Mesenchymal stem cell (in vitro differentiated cells and primary cell): ENCODE measurements at regions not wholly inside any gene's neighbourhood (a gene's known extent, or its start where the extent isn't known, plus 50 kb on each side); places are given as distances from the start of the nearest gene placed in this dataset.
A peak's percentile ranks its signal among the peaks of the same experiment; 100 is the strongest.

Experiments
- DNase-seq: peaks from one replicate; pipeline ENCODE4 v3.0.0-alpha.2; 2013
- H2AFZ ChIP-seq: one replicate; pipeline ENCODE4 v1.6.1; 2013; ENCODE audit warnings: low read depth, mild to moderate bottlenecking, control low read depth, inconsistent platforms, low read length, moderate library complexity
- H2AK5ac ChIP-seq: 2 replicates; pipeline ENCODE4 v1.6.1; 2013; ENCODE audit warnings: low read length, moderate library complexity, mild to moderate bottlenecking, inconsistent platforms; ENCODE audit not compliant: severe bottlenecking
- H2BK120ac ChIP-seq: one replicate; pipeline ENCODE4 v1.6.1; 2013; ENCODE audit warnings: low read depth, mild to moderate bottlenecking, inconsistent platforms, low read length, moderate library complexity
- H2BK12ac ChIP-seq, 2 experiments: one replicate each; pipeline ENCODE4 v1.6.1; 2013; ENCODE audit warnings: inconsistent platforms in 2 of 2, low read length in 2 of 2, mild to moderate bottlenecking in 2 of 2, moderate library complexity in 2 of 2, control low read depth in 1 of 2
- H2BK15ac ChIP-seq: one replicate; pipeline ENCODE4 v1.6.1; 2013; ENCODE audit warnings: mild to moderate bottlenecking, low read depth, inconsistent platforms; ENCODE audit not compliant: poor library complexity, severe bottlenecking
- H2BK5ac ChIP-seq: 2 replicates; pipeline ENCODE4 v1.6.1; 2013; ENCODE audit warnings: low read depth, mild to moderate bottlenecking, low read length, control low read depth, inconsistent platforms; ENCODE audit not compliant: poor library complexity, severe bottlenecking
- H3K14ac ChIP-seq, 2 experiments: one replicate each; pipeline ENCODE4 v1.6.1; 2013; ENCODE audit warnings: inconsistent platforms in 2 of 2, low read length in 2 of 2, control low read depth in 1 of 2, mild to moderate bottlenecking in 1 of 2, moderate library complexity in 1 of 2
- H3K18ac ChIP-seq, 2 experiments: one replicate each; pipeline ENCODE4 v1.6.1; 2013; ENCODE audit warnings: inconsistent platforms in 2 of 2, low read length in 2 of 2, control low read depth in 1 of 2, low read depth in 1 of 2, mild to moderate bottlenecking in 1 of 2
- H3K23ac ChIP-seq, 2 experiments: one replicate each; pipeline ENCODE4 v1.6.1; 2013; ENCODE audit warnings: inconsistent platforms in 2 of 2, low read length in 2 of 2, mild to moderate bottlenecking in 2 of 2, moderate library complexity in 2 of 2, control low read depth in 1 of 2
- H3K27ac ChIP-seq: 2 replicates; pipeline ENCODE4 v1.5.1; 2013; ENCODE audit warnings: mild to moderate bottlenecking, moderate library complexity, low read length, control low read depth, inconsistent platforms; ENCODE audit not compliant: poor library complexity, severe bottlenecking
- H3K27me3 ChIP-seq, 2 experiments: 2 replicates each; pipeline versions ENCODE4 v1.6.1 to v1.7.0; 2013; ENCODE audit warnings: low read length in 2 of 2, mild to moderate bottlenecking in 2 of 2, moderate library complexity in 2 of 2, control low read depth in 1 of 2, inconsistent platforms in 1 of 2; ENCODE audit not compliant: control insufficient read depth in 1 of 2, insufficient read depth in 1 of 2
- H3K36me3 ChIP-seq, 2 experiments: 2 replicates each; pipeline versions ENCODE4 v1.6.1 to v1.7.0; 2013; ENCODE audit warnings: low read length in 2 of 2, control low read depth in 1 of 2, inconsistent platforms in 1 of 2, low read depth in 1 of 2, mild to moderate bottlenecking in 1 of 2; ENCODE audit not compliant: insufficient read depth in 2 of 2, control insufficient read depth in 1 of 2
- H3K4ac ChIP-seq, 2 experiments: one replicate each; pipeline ENCODE4 v1.6.1; 2013; ENCODE audit warnings: inconsistent platforms in 2 of 2, low read length in 2 of 2, mild to moderate bottlenecking in 2 of 2, moderate library complexity in 2 of 2, control low read depth in 1 of 2, low read depth in 1 of 2
- H3K4me1 ChIP-seq: 2 replicates; pipeline ENCODE4 v1.6.1; 2013; ENCODE audit warnings: low read depth, low read length, control low read depth; ENCODE audit not compliant: control insufficient read depth, insufficient read depth
- H3K4me2 ChIP-seq: 2 replicates; pipeline ENCODE4 v1.6.1; 2013; ENCODE audit warnings: low read length, mild to moderate bottlenecking, inconsistent platforms; ENCODE audit not compliant: poor library complexity, severe bottlenecking
- H3K4me3 ChIP-seq, 2 experiments: 2 replicates each; pipeline versions ENCODE4 v1.5.1 to v1.7.0; 2013; ENCODE audit warnings: low read length in 2 of 2, mild to moderate bottlenecking in 2 of 2, control low read depth in 1 of 2, low read depth in 1 of 2; ENCODE audit not compliant: insufficient read depth in 1 of 2
- H3K79me1 ChIP-seq: replicated peaks from 2 replicates; pipeline ENCODE4 v1.6.1; 2013; ENCODE audit warnings: mild to moderate bottlenecking, control low read depth, low read length, inconsistent platforms; ENCODE audit not compliant: poor library complexity, severe bottlenecking
- H3K9ac ChIP-seq: 2 replicates; pipeline ENCODE4 v1.7.0; 2013; ENCODE audit warnings: mild to moderate bottlenecking, low read length, moderate library complexity
- H3K9me3 ChIP-seq: 2 replicates; pipeline ENCODE4 v1.7.0; 2013; ENCODE audit warnings: mild to moderate bottlenecking, low read length; ENCODE audit not compliant: control insufficient read depth
- H4K8ac ChIP-seq: one replicate; pipeline ENCODE4 v1.6.1; 2013; ENCODE audit warnings: inconsistent platforms, mild to moderate bottlenecking, low read length, moderate library complexity
- H4K91ac ChIP-seq: one replicate; pipeline ENCODE4 v1.6.1; 2013; ENCODE audit warnings: mild to moderate bottlenecking, low read length, inconsistent platforms
- WGBS: methylation state at CpG from one replicate; pipeline ENCODE4 v1.1.7; 2013; ENCODE audit warnings: mixed read lengths; 5-methylcytosine and 5-hydroxymethylcytosine counted together

DNA sequence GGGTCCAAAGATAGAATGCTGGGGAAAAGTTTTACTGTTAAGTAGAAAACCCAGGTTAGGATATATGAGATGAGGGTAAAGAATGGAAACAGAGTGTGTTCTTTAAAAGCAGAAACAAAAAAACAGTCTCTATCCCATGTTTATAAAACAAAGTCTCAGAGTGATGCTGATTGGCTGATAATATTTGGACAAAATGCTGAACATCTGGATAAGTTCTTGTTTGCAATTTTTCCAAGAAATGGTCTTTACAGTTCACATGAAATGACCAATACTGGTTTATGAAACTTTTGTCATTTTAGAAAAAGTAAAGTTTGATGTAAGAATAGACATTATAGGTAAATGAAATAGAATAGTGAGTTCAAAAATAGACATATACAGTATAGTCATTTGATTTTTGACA lies 96.2 kb upstream of the EYS start:
- Histone ChIP-seq H3K79me1 (no peaks in the 10 kb centered on the region), H3K14ac (no peak overlapping the region), H3K18ac (no peak overlapping the region), H4K91ac (no peak overlapping the region), H4K8ac (no peak overlapping the region), H2AK5ac (no peak overlapping the region), H2BK5ac (no peak overlapping the region), H3K4me3 (no peak overlapping the region), H2BK12ac (no peak overlapping the region), H3K27me3 (no peaks in the 10 kb centered on the region), H2BK120ac (no peak overlapping the region), H3K36me3 (no peaks in the 10 kb centered on the region), H3K27ac (no peak overlapping the region), H3K23ac (no peak overlapping the region), H3K9ac (no peak overlapping the region), H2BK15ac (no peak overlapping the region), H3K4me2 (no peak overlapping the region), H3K4me1 (no peaks in the 10 kb centered on the region), H3K9me3 (no peaks in the 10 kb centered on the region), H2AFZ (no peak overlapping the region), H3K4ac (no peak overlapping the region)
- DNase-seq: no peak

DNA sequence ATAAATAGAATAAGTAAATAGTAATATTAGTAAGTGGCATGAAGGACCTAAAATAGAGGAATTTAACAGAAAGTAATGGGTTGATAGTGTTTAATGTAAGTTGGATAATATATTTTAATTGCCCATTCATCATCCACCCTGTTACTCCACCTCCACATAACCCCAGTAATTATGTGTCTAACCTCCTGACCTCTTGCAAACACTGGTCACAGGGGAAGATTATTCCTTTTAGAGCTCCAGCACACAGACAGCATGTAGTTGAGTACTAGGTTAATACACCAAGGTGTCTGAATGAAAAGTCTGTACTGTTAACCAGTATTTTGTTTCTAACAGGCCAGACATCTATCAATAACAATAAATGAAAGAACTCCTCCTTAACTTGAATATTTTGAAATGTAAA lies 92.4 kb upstream of the EYS start:
- H2BK15ac ChIP-seq: no peak overlapping the region
- no peak overlapping the region for H2AFZ ChIP-seq
- H2BK12ac ChIP-seq: no peak overlapping the region
- no peak overlapping the region for H3K4me3 ChIP-seq
- H3K79me1 ChIP-seq: no peaks in the 10 kb centered on the region
- no peak overlapping the region for H3K4me2 ChIP-seq
- no peak overlapping the region for H3K14ac ChIP-seq
- no peaks in the 10 kb centered on the region for H3K27me3 ChIP-seq
- H2AK5ac ChIP-seq: no peak overlapping the region
- no peak overlapping the region for H4K8ac ChIP-seq
- no peak overlapping the region for H2BK120ac ChIP-seq
- no peak overlapping the region for H3K9ac ChIP-seq
- no peak overlapping the region for H3K23ac ChIP-seq
- no peak overlapping the region for H3K18ac ChIP-seq
- H3K36me3 ChIP-seq: no peaks in the 10 kb centered on the region
- no peak overlapping the region for H4K91ac ChIP-seq
- H3K4ac ChIP-seq: no peak overlapping the region
- H2BK5ac ChIP-seq: no peak overlapping the region
- H3K4me1 ChIP-seq: no peaks in the 10 kb centered on the region
- DNase-seq: no peak
- no peaks in the 10 kb centered on the region for H3K9me3 ChIP-seq
- no peak overlapping the region for H3K27ac ChIP-seq

DNA sequence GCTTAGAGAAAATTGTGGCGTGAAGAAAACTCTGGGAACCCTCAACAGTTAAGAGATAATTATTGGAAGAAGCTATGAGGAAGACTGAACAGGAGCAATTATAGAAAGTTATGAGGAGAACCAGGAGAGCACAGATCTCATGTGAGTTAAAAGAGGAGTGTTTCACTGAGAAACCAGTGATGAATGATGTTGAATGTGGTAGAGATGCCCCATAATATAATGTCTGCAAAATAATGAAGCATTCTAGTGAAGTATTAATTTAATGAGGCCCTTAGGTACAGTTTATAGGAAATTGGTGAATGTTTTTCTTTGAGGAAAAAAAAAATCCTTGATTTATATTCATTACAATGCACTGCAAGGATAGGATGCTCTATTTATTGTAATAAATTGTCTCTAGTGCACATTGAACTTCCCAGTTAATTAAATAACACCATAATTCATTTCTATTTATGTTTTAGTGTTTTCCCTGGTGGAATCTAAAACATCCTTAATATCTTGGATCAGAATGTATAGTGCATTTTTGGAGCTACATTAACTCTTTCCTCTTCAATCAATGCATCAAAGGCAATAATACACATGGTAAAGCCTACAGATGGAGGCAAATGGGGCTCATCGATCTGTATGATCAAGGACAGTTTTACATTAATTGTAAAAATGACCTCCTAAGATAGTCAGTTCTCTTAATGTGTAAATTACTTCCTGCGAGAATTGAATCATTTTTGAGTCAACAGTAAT lies 91.4 kb upstream of the EYS start:
- no peak overlapping the region for H3K18ac ChIP-seq
- H3K4ac ChIP-seq: no peak overlapping the region
- WGBS: 94% methylated on average over 2 of the region's 3 CpGs
- H4K8ac ChIP-seq: no peak overlapping the region
- no peaks in the 10 kb centered on the region for H3K36me3 ChIP-seq
- H4K91ac ChIP-seq: no peak overlapping the region
- no peak overlapping the region for H3K4me2 ChIP-seq
- H2AFZ ChIP-seq: no peak overlapping the region
- H2BK5ac ChIP-seq: no peak overlapping the region
- no peaks in the 10 kb centered on the region for H3K27me3 ChIP-seq
- H3K9ac ChIP-seq: no peak overlapping the region
- no peak overlapping the region for H3K27ac ChIP-seq
- no peak overlapping the region for H2BK120ac ChIP-seq
- H2AK5ac ChIP-seq: no peak overlapping the region
- no peaks in the 10 kb centered on the region for H3K4me1 ChIP-seq
- no peak overlapping the region for H2BK15ac ChIP-seq
- no peak overlapping the region for H3K23ac ChIP-seq
- no peaks in the 10 kb centered on the region for H3K79me1 ChIP-seq
- no peak for DNase-seq
- H2BK12ac ChIP-seq: no peak overlapping the region
- H3K4me3 ChIP-seq: no peak overlapping the region
- H3K14ac ChIP-seq: no peak overlapping the region
- no peaks in the 10 kb centered on the region for H3K9me3 ChIP-seq

DNA sequence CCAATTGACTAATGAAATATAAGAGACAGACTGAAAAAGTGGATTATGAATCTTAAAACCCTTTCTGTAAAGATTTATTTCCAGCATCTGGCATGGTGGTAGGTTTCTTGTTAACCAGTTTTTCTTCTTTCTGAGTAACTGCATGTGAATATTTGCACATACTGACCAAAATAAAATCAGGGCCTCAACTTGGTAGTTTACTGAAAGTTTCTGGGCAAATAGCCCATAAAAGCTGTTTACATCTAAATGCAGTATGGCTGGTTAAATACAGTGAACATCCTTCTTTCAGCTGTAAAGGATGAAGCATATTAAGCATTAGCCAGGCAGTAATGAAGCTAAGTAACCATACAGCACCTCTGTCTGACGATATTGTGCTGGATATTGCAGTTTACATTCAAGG lies 83.6 kb upstream of the EYS start:
- WGBS: 100% methylated on average over 1 of the region's 1 CpG
- peak; percentile 3 for DNase-seq
- Histone ChIP-seq H3K4me2 (no peak overlapping the region), H2BK5ac (no peak overlapping the region), H3K18ac (no peak overlapping the region), H3K27ac (no peak overlapping the region), H3K23ac (no peak overlapping the region), H2AK5ac (no peak overlapping the region), H3K4me1 (no peaks in the 10 kb centered on the region), H2BK120ac (no peak overlapping the region), H2AFZ (no peak overlapping the region), H3K36me3 (no peaks in the 10 kb centered on the region), H3K14ac (no peak overlapping the region), H3K9ac (no peak overlapping the region), H2BK15ac (no peak overlapping the region), H3K27me3 (no peaks in the 10 kb centered on the region), H4K91ac (no peak overlapping the region), H2BK12ac (no peak overlapping the region), H3K4me3 (no peak overlapping the region), H3K79me1 (no peaks in the 10 kb centered on the region), H3K4ac (no peak overlapping the region), H3K9me3 (peaks cover 7% of the 10 kb centered on the region), H4K8ac (no peak overlapping the region)
